GM21529 (cell line): ENCODE measurements at regions not wholly inside any gene's neighbourhood (a gene's known extent, or its start where the extent isn't known, plus 50 kb on each side); places are given as distances from the start of the nearest gene placed in this dataset.
"Not testable (repeated sequence)": the region's sequence is repeated elsewhere in the genome, so short reads cannot be mapped to it uniquely, and the experiment has no call there.

Experiments used
- ATAC-seq: cut with Tn5 transposase; IDR thresholded peaks from one replicate; pipeline ENCODE4 v1.9.1; 2021; ENCODE audit not compliant: unreplicated experiment

DNA sequence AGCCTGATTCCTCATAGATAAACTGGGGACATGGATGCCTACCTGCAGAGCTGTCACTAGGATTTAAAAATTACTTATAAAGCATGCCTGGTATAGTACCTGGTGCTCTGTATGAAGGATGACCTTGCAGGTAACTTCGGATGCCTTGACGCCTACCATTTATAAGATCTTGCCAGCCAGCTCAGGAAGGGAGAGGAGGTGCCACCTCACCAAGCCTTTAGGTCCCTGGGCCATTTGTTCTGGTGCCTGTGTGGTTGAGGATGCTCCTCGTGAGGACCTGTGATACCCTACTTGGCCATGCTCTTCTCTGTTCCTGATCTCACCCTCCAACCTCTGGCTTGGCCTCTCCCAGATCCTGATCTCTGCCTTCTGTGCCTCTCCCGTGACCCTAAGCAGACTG lies 85.2 kb downstream of the FDX1 start:
- ATAC-seq = no peak

DNA sequence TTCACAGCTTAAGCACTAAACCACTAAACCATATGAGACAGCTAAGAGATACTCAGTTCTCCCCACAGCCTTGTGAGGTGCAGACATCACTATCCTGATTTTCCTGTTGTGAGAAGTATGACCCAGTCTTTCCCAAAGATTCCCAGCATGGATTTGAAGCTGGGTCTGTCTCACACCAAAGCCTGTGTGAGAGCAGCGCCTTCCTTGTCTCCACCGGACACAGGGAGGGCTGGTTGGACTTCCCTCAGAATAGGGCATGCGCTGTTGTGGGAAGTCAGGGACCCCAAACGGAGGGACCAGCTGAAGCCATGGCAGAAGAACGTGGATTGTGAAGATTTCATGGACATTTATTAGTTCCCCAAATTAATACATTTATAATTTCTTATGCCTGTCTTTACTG lies 87.6 kb downstream of the FDX1 start:
- not testable (repeated sequence) for ATAC-seq

DNA sequence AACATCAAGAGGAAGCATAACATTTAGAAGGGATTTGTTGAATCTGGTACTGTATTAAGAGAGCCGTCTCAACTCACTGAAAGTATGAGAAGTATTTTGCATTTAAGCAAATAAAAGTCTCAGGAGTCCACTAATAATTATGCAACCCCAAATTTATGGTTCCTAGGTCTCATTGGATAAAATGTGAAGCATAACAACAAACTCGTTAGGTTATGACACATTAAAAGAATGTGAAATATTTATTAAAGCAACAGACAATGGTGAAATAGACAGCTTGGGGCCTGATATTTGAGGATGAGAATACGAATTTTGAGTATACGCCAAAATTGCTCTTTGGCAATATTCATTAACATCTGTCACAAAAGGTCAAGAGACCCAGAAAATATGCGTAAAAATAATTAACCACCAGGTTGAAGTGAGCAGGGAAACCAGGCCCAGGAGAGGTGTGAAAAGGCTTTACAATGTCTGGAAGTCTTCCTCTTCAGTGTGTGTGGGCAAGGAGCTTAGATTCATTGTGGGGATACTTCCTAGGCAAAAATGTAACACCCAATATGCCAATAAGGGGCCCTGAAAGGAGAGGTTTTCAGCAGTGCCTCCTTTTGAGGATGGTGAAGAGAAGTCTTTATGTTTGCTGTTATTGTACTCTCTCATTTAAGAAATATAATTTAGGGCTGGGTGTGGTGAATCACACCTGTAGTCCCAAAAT lies 89.2 kb downstream of the FDX1 start:
- ATAC-seq = no peak

DNA sequence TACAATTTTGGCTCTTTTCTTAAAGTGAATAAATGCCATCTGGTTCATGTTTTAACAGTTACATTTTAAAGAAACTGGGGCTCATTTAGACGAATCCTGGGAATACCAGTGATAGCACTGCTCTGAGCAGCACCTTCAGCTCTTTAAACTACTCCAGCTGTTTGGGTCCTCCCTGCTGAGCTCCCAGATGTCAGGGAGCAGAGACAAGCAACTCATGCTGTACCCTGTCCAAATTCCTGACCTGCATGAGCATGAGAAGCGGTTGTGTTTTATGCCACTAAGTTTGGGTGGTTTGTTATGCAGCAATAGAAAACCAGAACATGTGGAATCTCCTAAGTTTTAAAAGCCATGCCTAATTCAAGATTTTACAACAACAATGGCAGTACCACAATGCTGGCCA lies 90.0 kb downstream of the FDX1 start:
- no peak for ATAC-seq

DNA sequence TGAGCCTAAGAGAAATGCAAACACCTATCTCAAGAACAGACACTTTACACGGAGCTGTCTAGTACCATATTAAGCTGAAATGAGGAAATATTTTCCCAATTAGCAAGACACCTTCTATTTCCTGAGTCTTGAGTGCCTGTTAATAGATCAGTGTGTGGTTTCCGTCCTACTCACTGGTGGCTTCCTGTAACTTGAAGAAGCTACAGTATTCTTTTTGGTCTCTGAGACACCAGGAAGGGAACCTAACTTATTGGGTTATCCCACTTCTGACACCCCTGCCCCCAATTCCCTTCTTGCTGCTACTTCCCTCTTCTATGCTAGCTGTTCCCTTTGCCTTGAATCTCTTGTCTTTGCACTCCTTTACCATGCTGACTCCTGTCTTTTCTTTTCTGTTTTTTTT lies 92.7 kb downstream of the FDX1 start:
- ATAC-seq = no peak

DNA sequence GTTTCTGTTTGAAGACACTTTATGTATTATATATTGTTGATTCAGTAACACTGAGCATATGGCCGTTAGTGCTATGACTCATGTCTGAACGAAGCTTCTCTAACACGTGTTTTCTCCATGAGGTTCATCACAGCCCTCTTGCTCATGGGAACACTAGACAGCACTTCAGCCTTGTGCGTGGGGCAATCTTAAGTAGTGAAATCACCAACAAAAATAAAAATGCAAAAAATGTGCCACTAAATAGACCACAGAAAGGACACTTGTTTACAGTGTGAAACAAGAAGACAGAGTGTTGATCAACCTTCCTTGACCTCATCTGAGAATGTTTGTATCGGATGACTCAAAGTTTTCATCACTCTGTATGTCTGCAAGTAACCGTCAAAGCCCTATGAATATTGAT lies 94.5 kb downstream of the FDX1 start:
- ATAC-seq = no peak

DNA sequence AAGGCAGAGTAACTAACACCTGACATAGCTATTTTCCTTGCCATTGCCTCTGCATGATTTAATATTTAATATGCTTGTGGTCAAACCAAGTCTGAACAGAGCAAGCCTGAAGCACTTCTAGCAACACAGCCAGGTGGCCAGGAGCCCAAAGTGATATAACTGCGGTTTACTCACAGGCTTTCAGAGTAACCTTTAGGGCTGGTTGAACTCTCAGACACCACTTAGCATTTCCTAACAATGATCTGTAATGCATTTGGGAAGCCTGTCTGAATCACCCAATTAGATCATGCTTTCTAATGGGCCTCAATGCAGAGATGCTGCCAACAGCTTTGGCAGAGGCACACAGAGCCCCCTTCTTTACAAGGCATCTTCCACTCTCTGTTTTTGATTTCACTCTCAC lies 96.1 kb downstream of the FDX1 start:
- peak; percentile 82 for ATAC-seq

DNA sequence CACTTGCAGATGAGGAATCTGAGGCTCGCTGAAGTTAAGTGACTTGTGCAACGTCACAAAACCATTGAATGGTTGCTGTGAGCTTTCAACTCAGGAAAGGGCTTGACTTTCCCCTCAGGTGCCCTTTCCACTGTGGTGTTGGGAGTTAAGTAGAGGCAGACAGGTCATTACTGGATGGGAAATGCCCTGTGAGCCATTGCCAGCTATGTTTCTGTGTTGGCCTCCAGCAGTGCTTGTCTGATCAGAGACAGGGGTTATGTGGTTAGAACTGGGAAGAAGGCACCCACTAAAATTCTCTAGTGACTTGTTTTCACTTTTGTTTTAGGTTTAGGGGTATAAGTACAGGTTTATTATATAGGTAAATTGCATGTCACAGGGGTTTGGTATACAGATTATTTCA lies 96.6 kb downstream of the FDX1 start:
- ATAC-seq = peak; percentile 65
